Suprapubic skin (tissue), 4 donors: ENCODE measurements at regions not wholly inside any gene's neighbourhood (a gene's known extent, or its start where the extent isn't known, plus 50 kb on each side); places are given as distances from the start of the nearest gene placed in this dataset.

Experiments
- DNase-seq, 2 donors: peaks; one replicate each; pipeline ENCODE4 v3.0.0-alpha.2; 2019; ENCODE audit warnings: low spot score in 2 of 2
- H3K27ac ChIP-seq: fragments of 200-600 bp; sonication (generic); one replicate; pipeline ENCODE4 v1.5.1; 2019
- H3K27me3 ChIP-seq: fragments of 200-600 bp; sonication (generic); one replicate; pipeline ENCODE4 v1.5.1; 2019
- H3K36me3 ChIP-seq: fragments of 200-600 bp; sonication (generic); one replicate; pipeline ENCODE4 v1.5.1; 2019
- H3K4me1 ChIP-seq: fragments of 200-600 bp; sonication (generic); one replicate; pipeline ENCODE4 v1.5.1; 2019
- H3K4me3 ChIP-seq: fragments of 200-600 bp; sonication (generic); one replicate; pipeline ENCODE4 v1.5.1; 2019; ENCODE audit warnings: mild to moderate bottlenecking
- H3K9me3 ChIP-seq: fragments of 200-600 bp; sonication (generic); one replicate; pipeline ENCODE4 v1.5.1; 2019
- EP300 ChIP-seq: sonication (generic); formaldehyde crosslinking; IDR thresholded peaks from one replicate; pipeline ENCODE4 v1.6.1; 2017; ENCODE audit warnings: antibody characterized with exemption
- POLR2A ChIP-seq, 2 donors: fragments of 450-650 bp; IDR thresholded peaks; one replicate each; pipeline ENCODE4 v1.6.1; 2017; ENCODE audit warnings: antibody characterized with exemption in 2 of 2, mild to moderate bottlenecking in 2 of 2, moderate library complexity in 2 of 2
- POLR2AphosphoS5 ChIP-seq, 3 donors: sonication (generic); formaldehyde crosslinking; IDR thresholded peaks; one replicate each; pipeline ENCODE4 v1.6.1; 2017; ENCODE audit warnings: antibody characterized with exemption in 3 of 3
- WGBS: methylation state at CpG from one replicate; pipeline ENCODE4 v1.1.5; 2018; 5-methylcytosine and 5-hydroxymethylcytosine counted together
- TF ChIP-seq, protein P1 (sequence below), 2 donors: fragments of 200-600 bp in 1 of 2; fragments of 450-650 bp in 1 of 2; sonication (generic) in 1 of 2; IDR thresholded peaks; one replicate each; pipeline ENCODE4 v1.5.1; 2016 to 2019; ENCODE audit warnings: antibody characterized with exemption in 2 of 2, mild to moderate bottlenecking in 1 of 2, moderate library complexity in 1 of 2

DNA sequence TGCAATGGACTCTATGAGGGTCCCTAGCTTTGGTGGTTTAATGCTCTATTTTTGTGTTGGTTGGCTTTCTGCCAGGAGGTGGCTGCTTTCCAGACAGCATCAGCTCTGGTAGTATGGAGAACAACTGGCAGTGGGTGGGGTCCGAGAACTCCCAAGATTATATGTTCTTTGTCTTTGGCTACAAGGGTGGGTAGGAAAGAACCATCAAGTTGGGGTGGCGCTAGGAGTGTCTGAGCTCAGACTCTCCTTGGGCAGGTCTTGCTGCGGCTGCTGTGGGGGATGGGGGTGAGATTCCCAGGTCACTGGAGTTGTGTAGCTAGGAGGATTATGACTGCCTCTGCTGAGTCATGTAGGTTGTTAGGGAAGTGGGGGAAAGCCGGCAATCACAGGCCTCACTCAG lies 976.1 kb upstream of the GYPC start:
- H3K4me1 ChIP-seq = no peaks in the 10 kb centered on the region
- H3K27ac ChIP-seq = no peak overlapping the region
- no peaks in the 10 kb centered on the region for H3K9me3 ChIP-seq
- H3K27me3 ChIP-seq = no peaks in the 10 kb centered on the region
- no peak for DNase-seq
- 82% methylated on average over 4 of the region's 4 CpGs for WGBS
- no peak overlapping the region for H3K4me3 ChIP-seq
- TF ChIP-seq, protein P1, sequence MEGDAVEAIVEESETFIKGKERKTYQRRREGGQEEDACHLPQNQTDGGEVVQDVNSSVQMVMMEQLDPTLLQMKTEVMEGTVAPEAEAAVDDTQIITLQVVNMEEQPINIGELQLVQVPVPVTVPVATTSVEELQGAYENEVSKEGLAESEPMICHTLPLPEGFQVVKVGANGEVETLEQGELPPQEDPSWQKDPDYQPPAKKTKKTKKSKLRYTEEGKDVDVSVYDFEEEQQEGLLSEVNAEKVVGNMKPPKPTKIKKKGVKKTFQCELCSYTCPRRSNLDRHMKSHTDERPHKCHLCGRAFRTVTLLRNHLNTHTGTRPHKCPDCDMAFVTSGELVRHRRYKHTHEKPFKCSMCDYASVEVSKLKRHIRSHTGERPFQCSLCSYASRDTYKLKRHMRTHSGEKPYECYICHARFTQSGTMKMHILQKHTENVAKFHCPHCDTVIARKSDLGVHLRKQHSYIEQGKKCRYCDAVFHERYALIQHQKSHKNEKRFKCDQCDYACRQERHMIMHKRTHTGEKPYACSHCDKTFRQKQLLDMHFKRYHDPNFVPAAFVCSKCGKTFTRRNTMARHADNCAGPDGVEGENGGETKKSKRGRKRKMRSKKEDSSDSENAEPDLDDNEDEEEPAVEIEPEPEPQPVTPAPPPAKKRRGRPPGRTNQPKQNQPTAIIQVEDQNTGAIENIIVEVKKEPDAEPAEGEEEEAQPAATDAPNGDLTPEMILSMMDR (IDR thresholded peaks at IDR 0.05) = no peak
- TF ChIP-seq POLR2AphosphoS5 (IDR thresholded peaks at IDR 0.05) (no peak), EP300 (no peak), POLR2A (IDR thresholded peaks at IDR 0.05) (no peak)
- H3K36me3 ChIP-seq = no peaks in the 10 kb centered on the region

DNA sequence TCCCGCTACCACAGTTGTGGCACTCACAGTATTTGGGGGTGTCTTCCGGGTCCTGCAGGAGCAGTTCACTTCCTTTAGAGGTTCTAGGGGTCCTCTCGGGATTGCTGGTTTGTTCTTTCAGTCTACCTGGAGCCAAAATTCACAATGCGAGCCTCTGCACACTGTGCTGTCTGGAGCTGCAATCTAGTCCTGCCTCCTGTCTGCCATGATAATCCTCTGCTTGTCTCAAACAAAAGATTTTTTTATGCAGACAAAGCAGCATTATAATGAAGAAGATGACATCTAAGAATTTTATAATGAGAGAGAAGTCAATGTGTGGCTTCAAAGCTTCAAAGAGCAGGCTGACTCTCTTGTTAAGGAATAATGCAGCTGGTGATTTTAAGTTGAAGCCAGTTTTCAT lies 975.1 kb upstream of the GYPC start:
- Histone ChIP-seq H3K4me1 (no peaks in the 10 kb centered on the region), H3K36me3 (no peaks in the 10 kb centered on the region), H3K27ac (no peak overlapping the region), H3K4me3 (no peak overlapping the region), H3K9me3 (no peaks in the 10 kb centered on the region), H3K27me3 (no peaks in the 10 kb centered on the region)
- TF ChIP-seq, protein P1 (IDR thresholded peaks at IDR 0.05) = no peak
- TF ChIP-seq POLR2AphosphoS5 (IDR thresholded peaks at IDR 0.05) = no peak
- no peak for TF ChIP-seq EP300
- no peak for TF ChIP-seq POLR2A (IDR thresholded peaks at IDR 0.05)
- WGBS = 88% methylated on average over 4 of the region's 4 CpGs
- DNase-seq = no peak

DNA sequence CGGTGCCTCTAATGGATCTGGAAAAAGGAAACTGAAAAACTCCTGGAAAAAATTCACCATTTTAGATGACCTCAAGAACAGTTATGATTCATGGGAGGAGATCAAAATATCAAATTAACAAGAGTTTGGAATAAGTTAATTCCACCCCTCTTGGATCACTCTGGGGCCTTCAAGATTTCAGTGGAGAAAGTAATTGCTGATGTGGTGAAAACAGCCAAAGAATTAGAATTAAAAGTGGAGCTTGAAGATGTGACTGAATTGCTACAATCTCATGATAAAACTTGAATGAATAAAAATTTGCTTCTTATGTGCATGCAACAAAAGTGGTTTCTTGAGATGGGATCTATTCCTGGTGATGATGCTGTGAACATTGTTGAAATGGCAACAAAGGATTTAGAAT lies 974.4 kb upstream of the GYPC start:
- Histone ChIP-seq H3K4me1 (no peaks in the 10 kb centered on the region), H3K9me3 (no peaks in the 10 kb centered on the region), H3K27ac (no peak overlapping the region), H3K36me3 (no peaks in the 10 kb centered on the region), H3K27me3 (no peaks in the 10 kb centered on the region), H3K4me3 (no peak overlapping the region)
- no peak for DNase-seq
- TF ChIP-seq POLR2AphosphoS5 (IDR thresholded peaks at IDR 0.05) (no peak), POLR2A (IDR thresholded peaks at IDR 0.05) (no peak), EP300 (no peak)
- TF ChIP-seq, protein P1 (IDR thresholded peaks at IDR 0.05) = no peak
- 75% methylated on average over 1 of the region's 1 CpG for WGBS

DNA sequence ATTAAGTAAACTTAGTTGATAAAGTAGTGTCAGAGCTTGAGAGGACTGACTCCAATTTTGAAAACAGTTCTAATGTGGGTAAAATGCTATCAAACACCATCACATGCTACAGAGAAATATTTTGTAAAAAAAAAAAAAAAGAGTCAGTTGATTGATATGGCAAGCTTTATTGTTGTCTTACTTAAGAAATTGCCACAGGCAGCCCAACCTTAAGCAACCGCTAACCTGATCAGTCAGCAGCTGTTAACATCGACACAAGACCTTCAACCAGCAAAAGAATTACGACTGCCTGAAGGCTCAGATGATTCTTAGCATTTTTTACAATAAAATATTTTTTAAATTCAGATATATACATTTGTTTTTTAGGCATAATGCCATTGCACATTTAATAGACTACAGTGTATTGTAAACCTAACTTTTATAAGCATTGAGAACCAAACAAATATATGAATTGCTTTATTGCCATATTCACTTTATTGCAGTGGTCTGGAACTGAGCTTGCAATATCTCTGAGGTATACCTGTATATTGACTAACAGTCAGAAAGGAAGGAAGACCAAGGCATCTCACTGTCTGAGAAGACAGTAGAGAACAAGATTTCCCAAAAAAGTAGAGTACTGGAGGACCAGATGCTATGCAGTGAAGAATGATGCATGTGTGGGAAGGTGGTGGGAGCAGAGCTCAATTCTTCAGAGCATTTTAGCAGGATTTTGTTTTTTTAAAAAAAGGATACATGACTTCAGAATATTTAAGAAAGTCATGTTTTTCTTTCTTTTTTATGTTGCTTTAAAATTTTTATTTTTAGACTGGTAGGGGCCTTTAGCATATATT lies 973.8 kb upstream of the GYPC start:
- H3K4me1 ChIP-seq = no peaks in the 10 kb centered on the region
- H3K27me3 ChIP-seq = no peaks in the 10 kb centered on the region
- 46% methylated on average over 3 of the region's 3 CpGs for WGBS
- H3K4me3 ChIP-seq = no peak overlapping the region
- no peak for DNase-seq
- no peaks in the 10 kb centered on the region for H3K9me3 ChIP-seq
- H3K27ac ChIP-seq = no peak overlapping the region
- no peak for TF ChIP-seq POLR2A (IDR thresholded peaks at IDR 0.05)
- no peak for TF ChIP-seq POLR2AphosphoS5 (IDR thresholded peaks at IDR 0.05)
- TF ChIP-seq, protein P1 (IDR thresholded peaks at IDR 0.05) = no peak
- TF ChIP-seq EP300 = no peak
- no peaks in the 10 kb centered on the region for H3K36me3 ChIP-seq

DNA sequence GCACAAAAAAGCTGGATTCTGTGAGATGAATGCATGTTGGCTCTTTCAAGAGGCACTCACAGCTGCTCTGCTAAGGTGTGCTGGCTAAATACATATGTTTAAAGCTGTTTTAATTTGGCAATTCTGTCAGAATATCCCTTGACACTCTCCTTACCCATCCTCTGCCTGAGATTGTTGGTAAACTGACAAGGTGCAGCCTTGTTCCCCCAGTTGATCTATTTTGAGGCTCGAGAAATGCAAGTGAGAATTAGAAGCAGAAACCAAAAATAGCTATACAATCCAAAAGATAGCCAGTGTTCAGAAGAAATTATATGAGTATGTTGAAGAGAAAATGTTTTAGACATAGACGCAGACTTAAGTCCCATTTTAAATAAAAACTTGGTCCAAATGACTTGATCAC lies 971.7 kb upstream of the GYPC start:
- no peaks in the 10 kb centered on the region for H3K36me3 ChIP-seq
- no peak for DNase-seq
- 87% methylated on average over 2 of the region's 2 CpGs for WGBS

More for the DNA sequence above, 971.7 kb upstream of the GYPC start:
- Histone ChIP-seq H3K27me3 (no peaks in the 10 kb centered on the region), H3K27ac (no peak overlapping the region), H3K4me3 (no peak overlapping the region), H3K9me3 (no peaks in the 10 kb centered on the region), H3K4me1 (no peaks in the 10 kb centered on the region)
- TF ChIP-seq EP300 (no peak), POLR2A (IDR thresholded peaks at IDR 0.05) (no peak), POLR2AphosphoS5 (IDR thresholded peaks at IDR 0.05) (no peak)
- TF ChIP-seq, protein P1 (IDR thresholded peaks at IDR 0.05) = no peak
